ENCODE measurements at regions not wholly inside any gene's neighbourhood (a gene's known extent, or its start where the extent isn't known, plus 50 kb on each side); places are given as distances from the start of the nearest gene placed in this dataset.

- Histone ChIP-seq H2AK9ac (replicated peaks; ENCODE audit: low read depth, low read length, poor library complexity) (no peak overlapping the region), H3K4me3 (ENCODE audit: insufficient read depth, low read depth, low read length) (no peak overlapping the region), H2BK5ac (ENCODE audit: low read depth, low read length, poor library complexity, severe bottlenecking) (no peak overlapping the region), H3K4me2 (ENCODE audit: low read depth, low read length) (no peak overlapping the region), H2BK15ac (ENCODE audit: low read depth, low read length) (no peak overlapping the region), H2AFZ (replicated peaks; ENCODE audit: low read length, poor library complexity) (no peak overlapping the region), H4K20me1 (ENCODE audit: insufficient read depth, low read length) (no peaks in the 10 kb centered on the region), H4K5ac (ENCODE audit: low read depth, low read length) (no peak overlapping the region), H2AK5ac (ENCODE audit: low read depth, low read length) (no peak overlapping the region), H4K8ac (ENCODE audit: low read depth in 2 of 2, low read length in 2 of 2) (no peak overlapping the region), H3K14ac (replicated peaks; ENCODE audit: low read depth, low read length) (no peak overlapping the region), H3K4me1 (ENCODE audit: control insufficient read depth, insufficient read depth, low read length) (no peaks in the 10 kb centered on the region), H3K36me3 (ENCODE audit: control insufficient read depth, insufficient read depth, low read length) (no peaks in the 10 kb centered on the region), H3K79me1 (ENCODE audit: low read depth in 1 of 2, low read length in 2 of 2) (no peaks in the 10 kb centered on the region), H3K27me3 (ENCODE audit: control insufficient read depth, insufficient read depth, low read length) (no peaks in the 10 kb centered on the region), H4K91ac (ENCODE audit: insufficient read depth, low read depth, low read length) (no peak overlapping the region), H3K9me1 (ENCODE audit: insufficient read depth, low read length) (no peaks in the 10 kb centered on the region), H3K56ac (ENCODE audit: extremely low read depth, insufficient read depth, low read length) (no peak overlapping the region), H2BK20ac (ENCODE audit: low read depth, low read length) (no peak overlapping the region), H3K4ac (ENCODE audit: low read depth, low read length) (no peak overlapping the region), H2BK120ac (ENCODE audit: low read depth, low read length) (no peak overlapping the region), H3K9ac (ENCODE audit: low read depth, low read length) (no peak overlapping the region), H3K18ac (ENCODE audit: low read depth, low read length) (no peak overlapping the region), H3K23ac (ENCODE audit: low read depth, low read length) (no peak overlapping the region), H3K27ac (ENCODE audit: insufficient read depth, low read length) (no peak overlapping the region), H3K9me3 (ENCODE audit: control insufficient read depth, insufficient read depth, low read length) (peaks cover 6% of the 10 kb centered on the region)
- dilution Hi-C loops (cut with HindIII; ENCODE audit: low sequenced_read_pairs, unreplicated experiment) (no loop called here), in situ Hi-C loops (cut with MboI; ENCODE audit: low sequenced_read_pairs) (no loop called here), intact Hi-C loops (cut with micrococcal nuclease) (no loop called here)
- no peak for TF ChIP-seq MAZ (IDR thresholded peaks at IDR 0.05; ENCODE audit: borderline replicate concordance, low read depth, low read length)
- no peak for TF ChIP-seq RFX5 (IDR thresholded peaks at IDR 0.05; ENCODE audit: low read depth, low read length)
- no peak for TF ChIP-seq MAFK (IDR thresholded peaks at IDR 0.05; ENCODE audit: low read depth, low read length)
- TF ChIP-seq, protein P1, sequence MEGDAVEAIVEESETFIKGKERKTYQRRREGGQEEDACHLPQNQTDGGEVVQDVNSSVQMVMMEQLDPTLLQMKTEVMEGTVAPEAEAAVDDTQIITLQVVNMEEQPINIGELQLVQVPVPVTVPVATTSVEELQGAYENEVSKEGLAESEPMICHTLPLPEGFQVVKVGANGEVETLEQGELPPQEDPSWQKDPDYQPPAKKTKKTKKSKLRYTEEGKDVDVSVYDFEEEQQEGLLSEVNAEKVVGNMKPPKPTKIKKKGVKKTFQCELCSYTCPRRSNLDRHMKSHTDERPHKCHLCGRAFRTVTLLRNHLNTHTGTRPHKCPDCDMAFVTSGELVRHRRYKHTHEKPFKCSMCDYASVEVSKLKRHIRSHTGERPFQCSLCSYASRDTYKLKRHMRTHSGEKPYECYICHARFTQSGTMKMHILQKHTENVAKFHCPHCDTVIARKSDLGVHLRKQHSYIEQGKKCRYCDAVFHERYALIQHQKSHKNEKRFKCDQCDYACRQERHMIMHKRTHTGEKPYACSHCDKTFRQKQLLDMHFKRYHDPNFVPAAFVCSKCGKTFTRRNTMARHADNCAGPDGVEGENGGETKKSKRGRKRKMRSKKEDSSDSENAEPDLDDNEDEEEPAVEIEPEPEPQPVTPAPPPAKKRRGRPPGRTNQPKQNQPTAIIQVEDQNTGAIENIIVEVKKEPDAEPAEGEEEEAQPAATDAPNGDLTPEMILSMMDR (conservative IDR thresholded peaks at IDR 0.05; ENCODE audit: low read depth, low read length): no peak
- no peak for TF ChIP-seq FOS (IDR thresholded peaks at IDR 0.05; ENCODE audit: low read depth, low read length)
- TF ChIP-seq, protein P2, sequence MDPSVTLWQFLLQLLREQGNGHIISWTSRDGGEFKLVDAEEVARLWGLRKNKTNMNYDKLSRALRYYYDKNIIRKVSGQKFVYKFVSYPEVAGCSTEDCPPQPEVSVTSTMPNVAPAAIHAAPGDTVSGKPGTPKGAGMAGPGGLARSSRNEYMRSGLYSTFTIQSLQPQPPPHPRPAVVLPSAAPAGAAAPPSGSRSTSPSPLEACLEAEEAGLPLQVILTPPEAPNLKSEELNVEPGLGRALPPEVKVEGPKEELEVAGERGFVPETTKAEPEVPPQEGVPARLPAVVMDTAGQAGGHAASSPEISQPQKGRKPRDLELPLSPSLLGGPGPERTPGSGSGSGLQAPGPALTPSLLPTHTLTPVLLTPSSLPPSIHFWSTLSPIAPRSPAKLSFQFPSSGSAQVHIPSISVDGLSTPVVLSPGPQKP (IDR thresholded peaks at IDR 0.05; ENCODE audit: borderline replicate concordance, low read depth, low read length): no peak
- TF ChIP-seq CHD1 (IDR thresholded peaks at IDR 0.05; ENCODE audit: low read depth, low read length): no peak
- no peak for TF ChIP-seq POLR2A (IDR thresholded peaks at IDR 0.05; ENCODE audit: low read depth, low read length)
- TF ChIP-seq RCOR1 (IDR thresholded peaks at IDR 0.05; ENCODE audit: insufficient replicate concordance, low read length): no peak
- TF ChIP-seq RAD21 (IDR thresholded peaks at IDR 0.05; ENCODE audit: low read length): no peak
- TF ChIP-seq SMC3 (IDR thresholded peaks at IDR 0.05; ENCODE audit: low read depth, low read length): no peak
- TF ChIP-seq NFE2L2 (IDR thresholded peaks at IDR 0.05; ENCODE audit: low read depth, low read length): no peak
- no peak for TF ChIP-seq BHLHE40 (IDR thresholded peaks at IDR 0.05; ENCODE audit: low read depth, low read length)
- ChIA-PET POLR2A (ENCODE audit: unreplicated experiment) (no interaction called here), CTCF (no interaction called here)
- whole genome bisulfite sequencing, 2 experiments (ENCODE audit: extremely low coverage in 2 of 2, insufficient read length in 1 of 2): no CpG with 5 or more reads among the region's 4 CpGs
- BruUV-seq (replicated peaks): no TSS peak
- no peak for ATAC-seq (ENCODE audit: low read depth)
- no peak for DNase-seq
Observed at GRCh38 chr13:103443604-103444003, 377.4 kb upstream of the SLC10A2 start.

Data from IMR-90 (cell line).